ENCODE measurements at regions not wholly inside any gene's neighbourhood (a gene's known extent, or its start where the extent isn't known, plus 50 kb on each side); places are given as distances from the start of the nearest gene placed in this dataset.

DNA sequence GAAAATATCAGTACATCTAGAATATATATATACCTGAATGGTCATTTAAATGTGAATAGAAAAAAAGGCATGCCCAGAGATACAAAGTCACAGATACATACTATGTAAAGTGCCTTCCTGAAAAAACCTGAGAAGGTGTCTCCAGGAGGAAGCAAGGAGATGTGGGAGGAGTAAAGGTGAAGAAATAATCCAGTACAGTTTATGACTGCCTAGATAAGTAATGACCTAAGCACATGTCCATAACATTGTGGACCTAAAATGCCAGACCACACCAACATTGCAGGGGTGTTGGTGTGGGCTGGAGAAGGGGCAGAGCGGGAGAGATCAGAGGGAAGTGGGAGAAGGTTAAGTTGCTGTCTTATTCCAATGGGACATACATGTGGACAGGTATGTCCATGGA, 226.9 kb downstream of the ZNF621 start:
- TF ChIP-seq, protein P1, sequence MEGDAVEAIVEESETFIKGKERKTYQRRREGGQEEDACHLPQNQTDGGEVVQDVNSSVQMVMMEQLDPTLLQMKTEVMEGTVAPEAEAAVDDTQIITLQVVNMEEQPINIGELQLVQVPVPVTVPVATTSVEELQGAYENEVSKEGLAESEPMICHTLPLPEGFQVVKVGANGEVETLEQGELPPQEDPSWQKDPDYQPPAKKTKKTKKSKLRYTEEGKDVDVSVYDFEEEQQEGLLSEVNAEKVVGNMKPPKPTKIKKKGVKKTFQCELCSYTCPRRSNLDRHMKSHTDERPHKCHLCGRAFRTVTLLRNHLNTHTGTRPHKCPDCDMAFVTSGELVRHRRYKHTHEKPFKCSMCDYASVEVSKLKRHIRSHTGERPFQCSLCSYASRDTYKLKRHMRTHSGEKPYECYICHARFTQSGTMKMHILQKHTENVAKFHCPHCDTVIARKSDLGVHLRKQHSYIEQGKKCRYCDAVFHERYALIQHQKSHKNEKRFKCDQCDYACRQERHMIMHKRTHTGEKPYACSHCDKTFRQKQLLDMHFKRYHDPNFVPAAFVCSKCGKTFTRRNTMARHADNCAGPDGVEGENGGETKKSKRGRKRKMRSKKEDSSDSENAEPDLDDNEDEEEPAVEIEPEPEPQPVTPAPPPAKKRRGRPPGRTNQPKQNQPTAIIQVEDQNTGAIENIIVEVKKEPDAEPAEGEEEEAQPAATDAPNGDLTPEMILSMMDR (IDR thresholded peaks at IDR 0.05): no peak
- no peak for TF ChIP-seq ZFX (IDR thresholded peaks at IDR 0.05; ENCODE audit: borderline replicate concordance)
